Naive thymus-derived CD4-positive, alpha-beta T cell (primary cell): ENCODE measurements at regions not wholly inside any gene's neighbourhood (a gene's known extent, or its start where the extent isn't known, plus 50 kb on each side); places are given as distances from the start of the nearest gene placed in this dataset.
"Not testable (repeated sequence)": the region's sequence is repeated elsewhere in the genome, so short reads cannot be mapped to it uniquely, and the experiment has no call there.

Experiments
- ATAC-seq: fragments of 150-1000 bp; cut with Tn5 transposase; 2 replicates; pipeline ENCODE4 v1.10.0; 2021; ENCODE audit warnings: mild to moderate bottlenecking, moderate library complexity
- CTCF ChIA-PET: fragments of 350-600 bp; sonication (Branson Sonifier 250); formaldehyde crosslinking; loops from one replicate; lab custom pipeline; 2021; ENCODE audit warnings: antibody characterized with exemption; lab: Charles Lee
- POLR2A ChIA-PET: fragments of 350-600 bp; sonication (Branson Sonifier 250); formaldehyde crosslinking; loops from one replicate; lab custom pipeline; 2021; ENCODE audit warnings: antibody characterized with exemption, inconsistent platforms; lab: Charles Lee
- DNase-seq, 9 donors: peaks; one replicate each; pipeline versions ENCODE4 v3.0.0 to v3.0.0-alpha.2; 2020 to 2022; ENCODE audit warnings: mixed read lengths in 1 of 9
- H3K27ac ChIP-seq: one replicate; pipeline ENCODE4 v1.7.0; 2013; ENCODE audit warnings: mild to moderate bottlenecking, low read depth, low read length, moderate library complexity
- H3K27me3 ChIP-seq, 2 donors: one replicate each; pipeline ENCODE4 v1.7.0; 2013; ENCODE audit warnings: low read length in 2 of 2, mild to moderate bottlenecking in 2 of 2, moderate library complexity in 2 of 2; ENCODE audit not compliant: control insufficient read depth in 2 of 2, insufficient read depth in 2 of 2
- H3K36me3 ChIP-seq, 3 experiments: 1 replicate in 2 of 3; 2 replicates in 1 of 3; pipeline ENCODE4 v1.7.0; 2013; ENCODE audit warnings: low read length in 3 of 3, mild to moderate bottlenecking in 3 of 3, moderate library complexity in 1 of 3; ENCODE audit not compliant: insufficient read depth in 3 of 3, control insufficient read depth in 2 of 3
- H3K4me1 ChIP-seq, 2 donors: one replicate each; pipeline ENCODE4 v1.7.0; 2013; ENCODE audit warnings: low read length in 2 of 2, mild to moderate bottlenecking in 2 of 2, moderate library complexity in 1 of 2; ENCODE audit not compliant: control insufficient read depth in 2 of 2, insufficient read depth in 2 of 2
- H3K4me3 ChIP-seq: 2 replicates; pipeline ENCODE4 v1.7.0; 2013; ENCODE audit warnings: mild to moderate bottlenecking, low read length
- H3K9me3 ChIP-seq, 3 experiments: 1 replicate in 2 of 3; 2 replicates in 1 of 3; pipeline ENCODE4 v1.7.0; 2013; ENCODE audit warnings: low read length in 3 of 3; ENCODE audit not compliant: control insufficient read depth in 2 of 3
- H3K27ac Mint-ChIP-seq, 9 donors: one replicate each; pipeline ENCODE4 v1.8.0; 2020 to 2022; ENCODE audit warnings: mixed read lengths in 9 of 9, mild to moderate bottlenecking in 8 of 9, moderate library complexity in 5 of 9, inconsistent platforms in 2 of 9
- H3K27me3 Mint-ChIP-seq, 5 donors: one replicate each; pipeline ENCODE4 v1.8.0; 2021 to 2022; ENCODE audit warnings: mixed read lengths in 5 of 5, mild to moderate bottlenecking in 1 of 5
- H3K36me3 Mint-ChIP-seq, 5 donors: one replicate each; pipeline ENCODE4 v1.8.0; 2020 to 2022; ENCODE audit warnings: mixed read lengths in 5 of 5, mild to moderate bottlenecking in 3 of 5, inconsistent platforms in 1 of 5
- H3K4me1 Mint-ChIP-seq, 7 donors: one replicate each; pipeline ENCODE4 v1.8.0; 2020 to 2022; ENCODE audit warnings: mixed read lengths in 7 of 7, mild to moderate bottlenecking in 3 of 7, inconsistent platforms in 1 of 7
- H3K4me3 Mint-ChIP-seq, 10 donors: one replicate each; pipeline ENCODE4 v1.8.0; 2020 to 2022; ENCODE audit warnings: mild to moderate bottlenecking in 10 of 10, mixed read lengths in 10 of 10, moderate library complexity in 6 of 10, inconsistent platforms in 2 of 10
- H3K9me3 Mint-ChIP-seq, 11 donors: one replicate each; pipeline ENCODE4 v1.8.0; 2020 to 2022; ENCODE audit warnings: mixed read lengths in 11 of 11, mild to moderate bottlenecking in 4 of 11, inconsistent platforms in 1 of 11, moderate library complexity in 1 of 11
- intact Hi-C, 2 donors: fragments of 100-400 bp; cut with micrococcal nuclease; formaldehyde crosslinking; loops; one replicate each; pipeline ENCODE4 v1.15.1; 2023

GRCh38 chrY:10627116-10627515 lies 1099.4 kb downstream of the TSPY10 start:
- H3K9me3 ChIP-seq: peaks cover 0 to 4% (median 0%) of the 10 kb centered on the region in 3 experiments
- Mint-ChIP-seq H3K4me3 (no peak overlapping the region), H3K4me1 (peaks cover 0 to 7% (median 0%) of the 10 kb centered on the region in 7 donors), H3K9me3 (peaks cover 2 to 10% (median 8%) of the 10 kb centered on the region in 11 donors), H3K36me3 (peaks cover 0 to 14% (median 2%) of the 10 kb centered on the region in 5 donors), H3K27ac (no peak overlapping the region), H3K27me3 (no peaks in the 10 kb centered on the region)
- no peak for DNase-seq
- H3K4me3 ChIP-seq: no peak overlapping the region
- CTCF ChIA-PET: no interaction called here
- no peaks in the 10 kb centered on the region for H3K36me3 ChIP-seq
- POLR2A ChIA-PET: no interaction called here
- H3K27ac ChIP-seq: no peak overlapping the region
- intact Hi-C loops: no loop called here
- no peaks in the 10 kb centered on the region for H3K27me3 ChIP-seq
- H3K4me1 ChIP-seq: no peaks in the 10 kb centered on the region
- ATAC-seq: no peak

GRCh38 chrY:10648813-10649212 lies 1121.1 kb downstream of the TSPY10 start:
- Mint-ChIP-seq H3K9me3 (peaks cover 4 to 35% (median 19%) of the 10 kb centered on the region in 11 donors), H3K36me3 (peaks cover 0 to 23% (median 16%) of the 10 kb centered on the region in 5 donors)
- DNase-seq, CTCF ChIA-PET, H3K4me1 Mint-ChIP-seq, H3K27ac ChIP-seq, H3K27ac Mint-ChIP-seq, ATAC-seq, H3K9me3 ChIP-seq, H3K27me3 Mint-ChIP-seq, H3K4me3 ChIP-seq, H3K36me3 ChIP-seq, H3K27me3 ChIP-seq, POLR2A ChIA-PET, intact Hi-C loops, H3K4me3 Mint-ChIP-seq, H3K4me1 ChIP-seq: not testable (repeated sequence)

GRCh38 chrY:10657120-10657519 lies 1129.4 kb downstream of the TSPY10 start:
- H3K4me3 Mint-ChIP-seq, H3K27ac ChIP-seq, H3K27ac Mint-ChIP-seq, CTCF ChIA-PET, DNase-seq, H3K27me3 ChIP-seq, POLR2A ChIA-PET, H3K4me3 ChIP-seq, intact Hi-C loops, H3K36me3 ChIP-seq, H3K4me1 ChIP-seq, ATAC-seq, H3K27me3 Mint-ChIP-seq: not testable (repeated sequence)
- Mint-ChIP-seq H3K9me3 (peaks cover 0 to 65% (median 62%) of the 10 kb centered on the region in 11 donors), H3K36me3 (peaks cover 0 to 74% (median 52%) of the 10 kb centered on the region in 5 donors), H3K4me1 (peaks cover 0 to 28% (median 0%) of the 10 kb centered on the region in 7 donors)
- H3K9me3 ChIP-seq: peaks cover 0 to 18% (median 3%) of the 10 kb centered on the region in 3 experiments

- H3K4me1 ChIP-seq: no peaks in the 10 kb centered on the region
- H3K4me3 ChIP-seq: no peak overlapping the region
- DNase-seq (no peak), ATAC-seq (peak; percentile 74)
- peaks cover 5 to 15% (median 9%) of the 10 kb centered on the region in 3 experiments for H3K9me3 ChIP-seq
- intact Hi-C loops: no loop called here
- no peaks in the 10 kb centered on the region for H3K36me3 ChIP-seq
- H3K27me3 ChIP-seq: no peaks in the 10 kb centered on the region
- H3K27me3 Mint-ChIP-seq: no peaks in the 10 kb centered on the region
- H3K9me3 Mint-ChIP-seq: peaks cover 12 to 53% (median 38%) of the 10 kb centered on the region in 11 donors
- CTCF ChIA-PET: no interaction called here
- POLR2A ChIA-PET: no interaction called here
- H3K4me3 Mint-ChIP-seq: peak overlapping the region in 1 of 10 donors; percentile 39
- peaks cover 0 to 45% (median 36%) of the 10 kb centered on the region in 5 donors for H3K36me3 Mint-ChIP-seq
- H3K27ac Mint-ChIP-seq: no peak overlapping the region
- peaks cover 0 to 10% (median 0%) of the 10 kb centered on the region in 7 donors for H3K4me1 Mint-ChIP-seq
- H3K27ac ChIP-seq: no peak overlapping the region
Measured at GRCh38 chrY:10666785-10667184, 1139.1 kb downstream of the TSPY10 start.

- no peak overlapping the region for H3K4me3 ChIP-seq
- intact Hi-C loops: no loop called here
- no peaks in the 10 kb centered on the region for H3K27me3 ChIP-seq
- no peak for ATAC-seq
- H3K9me3 ChIP-seq: peaks cover 0 to 24% (median 0%) of the 10 kb centered on the region in 3 experiments
- Mint-ChIP-seq H3K27me3 (no peaks in the 10 kb centered on the region), H3K27ac (no peak overlapping the region), H3K4me1 (peaks cover 0 to 26% (median 0%) of the 10 kb centered on the region in 7 donors), H3K4me3 (no peak overlapping the region), H3K36me3 (peaks cover 0 to 74% (median 40%) of the 10 kb centered on the region in 5 donors), H3K9me3 (peaks cover 10 to 91% (median 49%) of the 10 kb centered on the region in 11 donors)
- no peak overlapping the region for H3K27ac ChIP-seq
- POLR2A ChIA-PET: no interaction called here
- no peak for DNase-seq
- H3K4me1 ChIP-seq: no peaks in the 10 kb centered on the region
- CTCF ChIA-PET: no interaction called here
- H3K36me3 ChIP-seq: no peaks in the 10 kb centered on the region
Measured at GRCh38 chrY:10686414-10686813, 1158.7 kb downstream of the TSPY10 start.
